B cell (primary cell): ENCODE measurements at regions not wholly inside any gene's neighbourhood (a gene's known extent, or its start where the extent isn't known, plus 50 kb on each side); places are given as distances from the start of the nearest gene placed in this dataset.

Experiments used
- ATAC-seq: fragments of 200-7000 bp; cut with Tn5 transposase; one replicate; pipeline ENCODE4 v1.10.0; 2021; ENCODE audit warnings: low read depth, mild to moderate bottlenecking, moderate number of reproducible peaks, moderate library complexity
- CTCF ChIA-PET: fragments of 350-600 bp; sonication (Branson Sonifier 250); formaldehyde crosslinking; loops from one replicate; lab custom pipeline; 2021; ENCODE audit warnings: antibody characterized with exemption, inconsistent platforms; lab: Charles Lee
- POLR2A ChIA-PET: fragments of 350-600 bp; sonication (Branson Sonifier 250); formaldehyde crosslinking; loops from one replicate; lab custom pipeline; 2021; ENCODE audit warnings: antibody characterized with exemption; lab: Charles Lee
- DNase-seq: peaks from one replicate; pipeline ENCODE4 v3.0.0; 2013
- H2AFZ ChIP-seq: 2 replicates; pipeline ENCODE4 v1.6.1; 2012; ENCODE audit warnings: mild to moderate bottlenecking, low read depth, low read length; ENCODE audit not compliant: insufficient read depth, poor library complexity, severe bottlenecking
- H3K27ac ChIP-seq, 2 donors: 1 replicate in 1 of 2; 2 replicates in 1 of 2; pipeline ENCODE4 v1.5.1; 2012 to 2013; ENCODE audit warnings: low read length in 2 of 2, mild to moderate bottlenecking in 2 of 2, moderate library complexity in 1 of 2
- H3K27me3 ChIP-seq, 4 experiments: fragments of 200-600 bp in 1 of 4; sonication (generic) in 1 of 4; replicated peaks in 1 of 4; 1 replicate in 2 of 4; 2 replicates in 2 of 4; pipeline versions ENCODE4 v1.6.1 to v1.7.0; 2013 to 2016; ENCODE audit warnings: low read length in 3 of 4, mild to moderate bottlenecking in 2 of 4, mixed read lengths in 1 of 4, moderate library complexity in 1 of 4; ENCODE audit not compliant: insufficient read depth in 4 of 4, control insufficient read depth in 3 of 4; ENCODE audit errors: control extremely low read depth in 1 of 4
- H3K36me3 ChIP-seq, 2 experiments: replicated peaks in 1 of 2; 1 replicate in 1 of 2; 2 replicates in 1 of 2; pipeline versions ENCODE4 v1.6.1 to v1.7.1; 2013; ENCODE audit warnings: low read length in 1 of 2; ENCODE audit not compliant: insufficient read depth in 2 of 2, control insufficient read depth in 1 of 2; ENCODE audit errors: control extremely low read depth in 1 of 2, extremely low read depth in 1 of 2
- H3K4me1 ChIP-seq, 2 donors: fragments of 200-600 bp in 1 of 2; sonication (generic) in 1 of 2; 1 replicate in 1 of 2; 2 replicates in 1 of 2; pipeline versions ENCODE4 v1.5.1 to v1.6.1; 2013 to 2017; ENCODE audit warnings: low read length in 2 of 2; ENCODE audit not compliant: control insufficient read depth in 2 of 2, insufficient read depth in 2 of 2
- H3K4me2 ChIP-seq: replicated peaks from 2 replicates; pipeline ENCODE3; 2012; ENCODE audit warnings: mild to moderate bottlenecking, low read depth, low read length; ENCODE audit not compliant: poor library complexity, severe bottlenecking
- H3K4me3 ChIP-seq, 5 experiments: fragments of 200-600 bp in 1 of 5; sonication (generic) in 1 of 5; 1 replicate in 3 of 5; 2 replicates in 2 of 5; pipeline versions ENCODE4 v1.5.1 to v1.7.0; 2011 to 2016; ENCODE audit warnings: low read length in 4 of 5, mild to moderate bottlenecking in 4 of 5, low read depth in 2 of 5, control low read depth in 1 of 5, moderate library complexity in 1 of 5; ENCODE audit not compliant: insufficient read depth in 1 of 5; ENCODE audit errors: control extremely low read depth in 1 of 5, extremely low read depth in 1 of 5
- H3K79me2 ChIP-seq: fragments of 200-600 bp; sonication (generic); one replicate; pipeline ENCODE4 v1.6.0; 2016; ENCODE audit warnings: low read length; ENCODE audit not compliant: control insufficient read depth, insufficient read depth
- H3K9ac ChIP-seq: fragments of 200-600 bp; sonication (generic); 2 replicates; pipeline ENCODE4 v1.6.1; 2017; ENCODE audit warnings: mild to moderate bottlenecking, low read length, moderate library complexity
- H3K9me3 ChIP-seq, 3 donors: one replicate each; pipeline versions ENCODE4 v1.6.1 to v1.7.1; 2013; ENCODE audit warnings: low read length in 2 of 3; ENCODE audit not compliant: control insufficient read depth in 2 of 3, insufficient read depth in 1 of 3; ENCODE audit errors: control extremely low read depth in 1 of 3
- H4K20me1 ChIP-seq: 2 replicates; pipeline ENCODE4 v1.6.0; 2012; ENCODE audit warnings: mild to moderate bottlenecking, low read length; ENCODE audit not compliant: insufficient read depth, control insufficient read depth, poor library complexity, severe bottlenecking
- H3K27ac Mint-ChIP-seq: one replicate; pipeline ENCODE4 v1.8.0; 2021; ENCODE audit warnings: mixed read lengths
- H3K27me3 Mint-ChIP-seq: one replicate; pipeline ENCODE4 v1.8.0; 2021; ENCODE audit warnings: mixed read lengths
- H3K4me1 Mint-ChIP-seq: one replicate; pipeline ENCODE4 v1.8.0; 2021; ENCODE audit warnings: mixed read lengths
- H3K4me3 Mint-ChIP-seq: one replicate; pipeline ENCODE4 v1.8.0; 2021; ENCODE audit warnings: mixed read lengths
- H3K9me3 Mint-ChIP-seq: one replicate; pipeline ENCODE4 v1.8.0; 2022; ENCODE audit warnings: mixed read lengths; ENCODE audit not compliant: insufficient read depth
- CTCF ChIP-seq: fragments of 200-600 bp; IDR thresholded peaks from one replicate; pipeline ENCODE4 v1.8.0; 2022; ENCODE audit warnings: antibody characterized with exemption, mild to moderate bottlenecking
- EZH2 ChIP-seq: IDR thresholded peaks from 2 replicates; pipeline ENCODE4 v1.6.1; 2012; ENCODE audit warnings: borderline replicate concordance, low read depth, mild to moderate bottlenecking, moderate library complexity, low read length; ENCODE audit not compliant: insufficient read depth, poor library complexity, severe bottlenecking
- WGBS: methylation state at CpG from one replicate; pipeline ENCODE4 v1.1.5; 2013; ENCODE audit warnings: missing lambda C conversion rate; ENCODE audit not compliant: insufficient coverage; 5-methylcytosine and 5-hydroxymethylcytosine counted together
- intact Hi-C: fragments of 100-400 bp; cut with micrococcal nuclease; formaldehyde crosslinking; loops from one replicate; pipeline ENCODE4 v1.10.0; 2022

DNA sequence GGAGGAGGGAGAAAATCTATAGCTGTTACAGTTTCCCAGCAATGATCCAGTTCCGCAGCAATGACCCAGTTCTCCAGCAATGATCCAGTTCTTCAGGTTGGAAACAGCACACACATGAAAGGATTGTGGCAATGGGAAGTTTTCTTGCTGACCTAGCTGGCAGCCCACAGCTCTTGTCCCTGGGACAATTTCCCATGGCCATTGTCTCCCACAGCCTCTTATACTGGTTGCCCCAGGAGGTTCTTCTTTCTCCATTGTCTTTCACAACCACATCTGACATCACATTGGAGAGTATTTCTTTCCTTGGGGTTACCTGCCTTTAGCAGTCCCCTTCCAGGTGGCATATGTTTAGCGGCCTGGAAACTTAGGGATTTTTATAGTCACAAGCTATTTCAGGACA lies 209.8 kb upstream of the PLEKHG7 start:
- Histone ChIP-seq H3K4me3 (no peak overlapping the region), H4K20me1 (no peaks in the 10 kb centered on the region), H3K79me2 (peaks cover 42% of the 10 kb centered on the region), H2AFZ (no peak overlapping the region), H3K36me3 (peaks cover 0 to 2% of the 10 kb centered on the region in 2 experiments), H3K9ac (no peak overlapping the region), H3K27ac (peak overlapping the region; percentile 14 to 53), H3K4me1 (peaks cover 72 to 74% of the 10 kb centered on the region in 2 donors), H3K4me2 (no peak overlapping the region), H3K9me3 (peaks cover 2 to 14% (median 7%) of the 10 kb centered on the region in 3 donors), H3K27me3 (no peaks in the 10 kb centered on the region)
- CTCF ChIA-PET: interaction anchor here (0.7 to 4.4 kb wide), 7 partner anchors 10 to 99 kb away, joined by 3 to 49 read pairs (median 4); no protein-coding TSS in a partner anchor
- POLR2A ChIA-PET: interaction anchor here (0.7 to 1.5 kb wide), 4 partner anchors 11 to 347 kb away, joined by 3 to 4 read pairs (median 4); partner anchors contain the start of gene BTG1
- no peaks in the 10 kb centered on the region for H3K27me3 Mint-ChIP-seq
- DNase-seq: no peak
- H3K27ac Mint-ChIP-seq: peak overlapping the region; percentile 81
- peaks cover 79% of the 10 kb centered on the region for H3K4me1 Mint-ChIP-seq
- no peak overlapping the region for H3K4me3 Mint-ChIP-seq
- no peak for ATAC-seq
- intact Hi-C loops: no loop called here
- H3K9me3 Mint-ChIP-seq: peaks cover 10% of the 10 kb centered on the region
- TF ChIP-seq EZH2: no peak
- no peak for TF ChIP-seq CTCF
- no CpG with 5 or more reads among the region's 2 CpGs for WGBS

DNA sequence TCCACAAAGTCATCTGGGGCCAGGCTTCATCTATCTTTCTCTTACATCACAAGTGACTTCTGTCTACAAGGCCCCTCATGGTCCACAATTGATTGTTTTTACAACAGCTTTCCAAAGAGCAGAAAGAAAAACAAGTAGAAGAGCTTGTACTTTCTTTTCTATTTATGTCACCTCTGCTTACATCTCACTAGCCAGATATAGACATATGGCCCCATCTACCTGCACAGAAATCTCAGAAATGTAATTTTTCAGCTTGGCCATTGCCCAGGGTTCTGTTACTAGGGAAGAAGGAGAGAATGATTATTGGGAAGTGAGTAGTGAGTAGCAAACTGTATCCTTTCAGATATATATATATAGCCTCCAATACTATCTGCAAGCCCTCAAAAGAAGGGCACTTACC lies 210.5 kb upstream of the PLEKHG7 start:
- POLR2A ChIA-PET: interaction anchor here (0.7 to 1.5 kb wide), 5 partner anchors 12 to 948 kb away, joined by 3 to 4 read pairs (median 4); partner anchors contain the start of gene BTG1

More for the DNA sequence above, 210.5 kb upstream of the PLEKHG7 start:
- no peak for TF ChIP-seq EZH2
- no peak for TF ChIP-seq CTCF
- H3K4me1 Mint-ChIP-seq: peaks cover 81% of the 10 kb centered on the region
- no peaks in the 10 kb centered on the region for H4K20me1 ChIP-seq
- DNase-seq (no peak), ATAC-seq (no peak)
- H3K36me3 ChIP-seq: peaks cover 0 to 2% of the 10 kb centered on the region in 2 experiments
- H3K79me2 ChIP-seq: peaks cover 40% of the 10 kb centered on the region
- peak overlapping the region; percentile 4 to 89 for H3K27ac ChIP-seq
- H3K4me3 ChIP-seq: no peak overlapping the region
- H3K27ac Mint-ChIP-seq: peak overlapping the region; percentile 75
- CTCF ChIA-PET: interaction anchor here (0.6 to 4.4 kb wide), 12 partner anchors 11 to 1110 kb away, joined by 3 to 49 read pairs (median 4); partner anchors contain the start of gene BTG1
- peak overlapping the region; percentile 10 for H3K4me2 ChIP-seq
- peaks cover 71 to 77% of the 10 kb centered on the region in 2 donors for H3K4me1 ChIP-seq
- H3K9ac ChIP-seq: no peak overlapping the region
- no peak overlapping the region for H2AFZ ChIP-seq
- intact Hi-C loops: no loop called here
- H3K4me3 Mint-ChIP-seq: peak overlapping the region; percentile 32
- no peaks in the 10 kb centered on the region for H3K27me3 ChIP-seq
- H3K9me3 ChIP-seq: peaks cover 2 to 14% (median 11%) of the 10 kb centered on the region in 3 donors
- H3K9me3 Mint-ChIP-seq: peaks cover 10% of the 10 kb centered on the region
- no peaks in the 10 kb centered on the region for H3K27me3 Mint-ChIP-seq
